Neutrophil (primary cell): ENCODE measurements at regions not wholly inside any gene's neighbourhood (a gene's known extent, or its start where the extent isn't known, plus 50 kb on each side); places are given as distances from the start of the nearest gene placed in this dataset.

Source experiments
- H3K27ac ChIP-seq: fragments of 200-600 bp; sonication (generic); 2 replicates; pipeline ENCODE4 v1.5.1; 2016; ENCODE audit warnings: mild to moderate bottlenecking, moderate library complexity
- H3K27me3 ChIP-seq: fragments of 200-600 bp; sonication (generic); 2 replicates; pipeline ENCODE4 v1.6.0; 2016; ENCODE audit warnings: mild to moderate bottlenecking
- H3K36me3 ChIP-seq: fragments of 200-600 bp; sonication (generic); 2 replicates; pipeline ENCODE4 v1.5.1; 2017
- H3K4me1 ChIP-seq, 2 experiments: fragments of 200-600 bp in 1 of 2; sonication (generic) in 1 of 2; 1 replicate in 1 of 2; 2 replicates in 1 of 2; pipeline versions ENCODE4 v1.5.1 to v1.6.1; 2013 to 2016; ENCODE audit warnings: low read depth in 1 of 2, low read length in 1 of 2, mild to moderate bottlenecking in 1 of 2, moderate library complexity in 1 of 2; ENCODE audit not compliant: control insufficient read depth in 1 of 2, insufficient read depth in 1 of 2
- H3K4me3 ChIP-seq, 2 experiments: fragments of 200-600 bp in 1 of 2; sonication (generic) in 1 of 2; 1 replicate in 1 of 2; 2 replicates in 1 of 2; pipeline ENCODE4 v1.5.1; 2013 to 2016; ENCODE audit warnings: low read depth in 1 of 2, low read length in 1 of 2, mild to moderate bottlenecking in 1 of 2, moderate library complexity in 1 of 2
- H3K9me3 ChIP-seq: fragments of 200-600 bp; sonication (generic); 2 replicates; pipeline ENCODE4 v1.5.1; 2016
- CTCF ChIP-seq: fragments of 200-600 bp; sonication (generic); IDR thresholded peaks from 2 replicates; pipeline ENCODE4 v1.5.1; 2016; ENCODE audit warnings: antibody characterized with exemption

- no peaks in the 10 kb centered on the region for H3K4me1 ChIP-seq
- no peaks in the 10 kb centered on the region for H3K27me3 ChIP-seq
- no peaks in the 10 kb centered on the region for H3K9me3 ChIP-seq
- TF ChIP-seq CTCF, result no peak
- H3K36me3 ChIP-seq, result no peaks in the 10 kb centered on the region
- no peak overlapping the region for H3K4me3 ChIP-seq
- no peak overlapping the region for H3K27ac ChIP-seq
These were observed 1476.2 kb downstream of the MRPL39 start for GRCh38 chr21:24131056-24131455.

DNA sequence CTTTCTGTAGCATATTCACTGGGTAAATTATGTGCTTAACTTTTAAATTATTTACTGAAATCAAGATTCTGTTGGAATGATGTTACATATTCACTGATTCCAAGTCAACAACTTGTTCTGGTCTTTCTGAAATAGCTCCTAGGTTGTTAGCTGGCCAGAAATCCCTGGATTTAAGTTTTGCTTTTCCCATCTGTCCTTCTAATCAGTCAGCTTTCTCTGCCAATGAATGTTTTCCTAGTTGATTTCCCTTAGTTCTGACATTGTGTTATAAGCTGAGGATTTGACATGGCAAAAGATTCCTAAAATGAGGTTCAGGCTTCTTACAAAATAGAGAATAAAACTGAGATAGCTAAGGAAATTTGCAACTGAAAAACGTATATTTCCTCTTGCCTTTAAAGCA lies 1479.6 kb downstream of the MRPL39 start:
- H3K9me3 ChIP-seq, result no peaks in the 10 kb centered on the region
- H3K4me1 ChIP-seq, result no peaks in the 10 kb centered on the region
- no peaks in the 10 kb centered on the region for H3K36me3 ChIP-seq
- H3K27me3 ChIP-seq, result no peaks in the 10 kb centered on the region
- no peak overlapping the region for H3K27ac ChIP-seq
- no peak overlapping the region for H3K4me3 ChIP-seq
- TF ChIP-seq CTCF, result no peak

GRCh38 chr21:24123785-24124184 lies 1483.5 kb downstream of the MRPL39 start:
- Histone ChIP-seq H3K4me1 (no peaks in the 10 kb centered on the region), H3K27me3 (no peaks in the 10 kb centered on the region), H3K36me3 (no peaks in the 10 kb centered on the region), H3K9me3 (no peaks in the 10 kb centered on the region), H3K27ac (no peak overlapping the region), H3K4me3 (no peak overlapping the region)
- no peak for TF ChIP-seq CTCF

DNA sequence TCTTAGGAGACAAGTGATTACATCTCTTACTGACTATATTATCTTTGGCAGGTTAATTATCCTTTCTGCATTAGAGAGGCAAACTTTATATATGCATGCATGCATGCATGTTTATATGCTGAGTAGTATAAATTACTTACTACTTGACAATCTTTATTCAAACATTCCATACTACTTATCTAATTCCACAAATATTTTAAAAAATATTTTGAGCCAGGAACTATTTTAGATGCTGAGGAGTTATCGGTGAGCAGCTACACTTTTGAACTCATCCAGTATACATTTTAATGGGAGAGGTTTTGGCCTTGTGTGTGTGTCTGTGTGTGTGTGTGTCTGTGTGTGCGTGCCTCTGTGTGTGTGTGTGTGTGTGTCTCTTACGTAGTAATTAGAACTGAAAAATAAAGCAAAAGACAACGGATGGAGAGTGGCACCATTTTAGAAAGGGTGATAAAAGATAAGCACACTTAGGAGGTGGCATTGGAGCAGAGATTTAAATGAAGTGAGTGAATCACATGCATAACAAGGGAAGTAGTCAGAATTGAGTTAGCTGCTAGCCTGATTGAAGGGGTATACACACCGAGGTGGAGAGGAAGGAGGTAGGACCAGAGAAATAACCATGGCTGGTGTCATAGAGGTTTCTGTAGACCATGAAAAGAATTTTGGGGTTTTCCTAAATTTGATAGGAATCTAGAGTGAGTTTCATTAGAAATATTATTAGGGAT lies 1488.4 kb downstream of the MRPL39 start:
- Histone ChIP-seq H3K4me3 (no peak overlapping the region), H3K27ac (no peak overlapping the region), H3K9me3 (no peaks in the 10 kb centered on the region), H3K27me3 (no peaks in the 10 kb centered on the region), H3K36me3 (no peaks in the 10 kb centered on the region), H3K4me1 (no peaks in the 10 kb centered on the region)
- TF ChIP-seq CTCF, result no peak

DNA sequence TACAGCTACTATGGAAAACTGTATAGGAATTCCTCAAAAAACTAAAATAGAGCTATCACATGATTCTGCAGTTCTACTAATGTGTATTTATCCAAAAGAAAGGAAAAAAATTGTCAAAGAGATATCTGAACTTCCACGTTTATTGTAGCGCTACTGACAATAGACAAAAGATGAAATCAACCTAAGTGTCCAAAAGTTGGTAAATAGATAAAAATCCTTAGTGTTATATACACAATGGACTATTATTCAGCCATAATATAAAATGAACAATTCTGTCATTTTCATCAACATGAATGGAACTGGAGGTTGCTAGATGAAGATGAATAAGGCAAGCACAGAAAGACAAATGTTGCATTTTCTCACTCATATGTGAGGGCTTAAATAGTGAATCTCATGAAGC lies 1492.1 kb downstream of the MRPL39 start:
- H3K36me3 ChIP-seq, result no peaks in the 10 kb centered on the region
- no peak for TF ChIP-seq CTCF

GRCh38 chr21:24112020-24112419 lies 1495.3 kb downstream of the MRPL39 start:
- Histone ChIP-seq H3K4me1 (no peaks in the 10 kb centered on the region), H3K36me3 (no peaks in the 10 kb centered on the region), H3K4me3 (no peak overlapping the region), H3K27ac (no peak overlapping the region), H3K27me3 (no peaks in the 10 kb centered on the region), H3K9me3 (no peaks in the 10 kb centered on the region)
- TF ChIP-seq CTCF, result no peak

More for the DNA sequence above, 1492.1 kb downstream of the MRPL39 start:
- no peaks in the 10 kb centered on the region for H3K9me3 ChIP-seq
- no peak overlapping the region for H3K27ac ChIP-seq
- H3K4me3 ChIP-seq, result no peak overlapping the region
- no peaks in the 10 kb centered on the region for H3K4me1 ChIP-seq
- no peaks in the 10 kb centered on the region for H3K27me3 ChIP-seq
